Right lobe of liver (tissue), 6 donors: ENCODE measurements at regions not wholly inside any gene's neighbourhood (a gene's known extent, or its start where the extent isn't known, plus 50 kb on each side); places are given as distances from the start of the nearest gene placed in this dataset.

ENCODE experiments used
- ATAC-seq, 4 donors: fragments of 200-7000 bp; cut with Tn5 transposase; one replicate each; pipeline ENCODE4 v1.9.1; 2020; ENCODE audit warnings: mild to moderate bottlenecking in 4 of 4, moderate library complexity in 4 of 4
- DNase-seq, 3 donors: peaks; one replicate each; pipeline ENCODE4 v3.0.0-alpha.2; 2020
- H3K27ac ChIP-seq, 3 donors: fragments of 200-600 bp; one replicate each; pipeline ENCODE4 v1.8.0; 2022
- H3K27me3 ChIP-seq, 2 donors: fragments of 200-600 bp; one replicate each; pipeline ENCODE4 v1.8.0; 2022
- H3K36me3 ChIP-seq, 4 donors: fragments of 200-600 bp; sonication (generic) in 1 of 4; one replicate each; pipeline versions ENCODE4 v1.5.1 to v1.8.0; 2017 to 2022; ENCODE audit warnings: control low read depth in 1 of 4
- H3K4me1 ChIP-seq, 4 donors: fragments of 200-600 bp; sonication (generic) in 1 of 4; one replicate each; pipeline versions ENCODE4 v1.5.1 to v1.8.0; 2017 to 2022; ENCODE audit warnings: control low read depth in 1 of 4
- H3K4me3 ChIP-seq, 3 donors: fragments of 200-600 bp; one replicate each; pipeline ENCODE4 v1.8.0; 2022
- H3K9me3 ChIP-seq, 4 donors: fragments of 200-600 bp; sonication (generic) in 1 of 4; one replicate each; pipeline versions ENCODE4 v1.5.1 to v1.8.0; 2017 to 2022; ENCODE audit warnings: control low read depth in 1 of 4
- POLR2A ChIP-seq: fragments of 450-650 bp; IDR thresholded peaks from one replicate; pipeline ENCODE4 v1.6.1; 2017; ENCODE audit warnings: antibody characterized with exemption, mild to moderate bottlenecking
- WGBS: methylation state at CpG from one replicate; pipeline ENCODE4 v1.1.6; 2018; ENCODE audit warnings: low coverage, low lambda C conversion rate; ENCODE audit not compliant: insufficient coverage; ENCODE audit errors: missing lambda C conversion rate; 5-methylcytosine and 5-hydroxymethylcytosine counted together
- intact Hi-C, 2 donors: fragments of 100-400 bp; cut with DNase I; formaldehyde crosslinking; loops; one replicate each; pipeline versions ENCODE4 v1.11.2 to v1.14.1; 2022
- TF ChIP-seq, protein P1 (sequence below), 4 donors: fragments of 200-600 bp in 3 of 4; fragments of 450-650 bp in 1 of 4; IDR thresholded peaks; one replicate each; pipeline versions ENCODE4 v1.5.1 to v1.8.0; 2016 to 2022; ENCODE audit warnings: antibody characterized with exemption in 4 of 4, mild to moderate bottlenecking in 2 of 4
- donor health status: DM: no; HTN: yes; CAD: no.
- donor health status: DM: no; HTN: no; CAD: no.
- donor health status: DM: no; HTN: no; CAD: no.
- donor health status: DM: no; HTN: yes; CAD: no.
- donor health status: DM: no; HTN: yes; CAD: no.

DNA sequence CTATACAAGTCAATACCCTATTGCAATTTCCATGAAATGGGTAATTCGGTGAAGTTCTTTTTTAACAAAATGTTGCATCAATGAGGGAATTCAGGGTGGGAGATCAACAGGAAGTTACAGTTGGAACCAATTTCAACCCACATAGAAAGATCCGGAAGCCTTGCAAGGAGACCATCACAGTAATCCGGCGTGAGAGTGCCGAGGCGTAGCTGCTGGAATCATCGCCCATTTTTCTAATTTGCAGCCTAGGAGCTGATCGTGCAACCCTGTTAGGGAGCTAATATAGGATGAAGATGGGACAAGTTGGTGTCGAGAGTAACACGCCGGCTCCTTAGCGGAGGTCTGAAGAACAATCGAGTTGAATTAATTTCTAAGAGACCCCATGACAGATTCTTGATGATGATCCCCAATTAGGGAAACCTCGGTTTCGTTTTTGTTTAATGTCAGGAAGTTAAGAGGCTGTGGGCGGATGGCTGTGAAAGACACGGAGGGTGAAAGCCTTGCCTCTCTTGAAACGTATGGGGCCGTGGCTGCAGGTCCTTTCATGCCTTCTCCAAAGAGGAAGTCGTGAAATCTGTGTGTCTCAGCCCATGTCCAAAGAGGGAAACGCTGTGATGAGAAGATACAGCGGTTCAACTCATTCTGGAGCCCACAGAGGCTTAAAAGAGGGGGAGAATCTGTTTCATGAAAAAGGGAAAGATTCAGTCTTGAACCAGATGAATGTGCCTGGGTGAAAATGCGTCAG, 51.2 kb upstream of the CARD11 start:
- no peaks in the 10 kb centered on the region for H3K4me1 ChIP-seq
- no peaks in the 10 kb centered on the region for H3K36me3 ChIP-seq
- peak; percentile 18 to 60 (median 46) for ATAC-seq
- H3K4me3 ChIP-seq, result no peak overlapping the region
- no peak for DNase-seq
- no peaks in the 10 kb centered on the region for H3K27me3 ChIP-seq
- no peaks in the 10 kb centered on the region for H3K9me3 ChIP-seq
- WGBS, result 49% methylated on average over 21 of the region's 23 CpGs
- intact Hi-C loops, result no loop called here
- no peak for TF ChIP-seq POLR2A
- TF ChIP-seq, protein P1, sequence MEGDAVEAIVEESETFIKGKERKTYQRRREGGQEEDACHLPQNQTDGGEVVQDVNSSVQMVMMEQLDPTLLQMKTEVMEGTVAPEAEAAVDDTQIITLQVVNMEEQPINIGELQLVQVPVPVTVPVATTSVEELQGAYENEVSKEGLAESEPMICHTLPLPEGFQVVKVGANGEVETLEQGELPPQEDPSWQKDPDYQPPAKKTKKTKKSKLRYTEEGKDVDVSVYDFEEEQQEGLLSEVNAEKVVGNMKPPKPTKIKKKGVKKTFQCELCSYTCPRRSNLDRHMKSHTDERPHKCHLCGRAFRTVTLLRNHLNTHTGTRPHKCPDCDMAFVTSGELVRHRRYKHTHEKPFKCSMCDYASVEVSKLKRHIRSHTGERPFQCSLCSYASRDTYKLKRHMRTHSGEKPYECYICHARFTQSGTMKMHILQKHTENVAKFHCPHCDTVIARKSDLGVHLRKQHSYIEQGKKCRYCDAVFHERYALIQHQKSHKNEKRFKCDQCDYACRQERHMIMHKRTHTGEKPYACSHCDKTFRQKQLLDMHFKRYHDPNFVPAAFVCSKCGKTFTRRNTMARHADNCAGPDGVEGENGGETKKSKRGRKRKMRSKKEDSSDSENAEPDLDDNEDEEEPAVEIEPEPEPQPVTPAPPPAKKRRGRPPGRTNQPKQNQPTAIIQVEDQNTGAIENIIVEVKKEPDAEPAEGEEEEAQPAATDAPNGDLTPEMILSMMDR (IDR thresholded peaks at IDR 0.05), result no peak
- H3K27ac ChIP-seq, result no peak overlapping the region

DNA sequence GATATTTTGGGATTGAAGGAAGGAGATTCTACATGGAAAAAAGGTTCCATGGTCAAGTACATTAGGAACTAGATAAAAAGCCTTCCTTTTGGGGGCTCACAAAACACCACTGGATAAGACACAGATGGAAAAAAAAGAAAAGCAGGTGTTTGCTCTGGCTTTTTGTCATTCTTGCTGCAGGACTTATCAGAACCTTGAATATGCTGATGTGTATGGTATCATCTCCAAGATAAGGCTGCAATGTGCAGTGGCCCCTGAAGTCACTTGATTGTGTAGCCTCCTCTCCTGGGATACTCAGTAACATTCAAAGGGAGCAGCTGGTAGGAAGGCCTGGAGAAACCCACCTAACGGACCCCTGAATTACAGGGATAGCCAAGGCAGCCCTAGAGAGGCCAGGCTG, 54.1 kb upstream of the CARD11 start:
- no peak overlapping the region for H3K4me3 ChIP-seq
- WGBS, result no CpG with 5 or more reads among the region's 1 CpG
- no peaks in the 10 kb centered on the region for H3K27me3 ChIP-seq
- ATAC-seq (no peak), DNase-seq (no peak)
- no peaks in the 10 kb centered on the region for H3K36me3 ChIP-seq
- no peaks in the 10 kb centered on the region for H3K4me1 ChIP-seq
- TF ChIP-seq, protein P1 (IDR thresholded peaks at IDR 0.05), result no peak
- no peak for TF ChIP-seq POLR2A
- H3K9me3 ChIP-seq, result no peaks in the 10 kb centered on the region
- H3K27ac ChIP-seq, result no peak overlapping the region
- intact Hi-C loops, result no loop called here

DNA sequence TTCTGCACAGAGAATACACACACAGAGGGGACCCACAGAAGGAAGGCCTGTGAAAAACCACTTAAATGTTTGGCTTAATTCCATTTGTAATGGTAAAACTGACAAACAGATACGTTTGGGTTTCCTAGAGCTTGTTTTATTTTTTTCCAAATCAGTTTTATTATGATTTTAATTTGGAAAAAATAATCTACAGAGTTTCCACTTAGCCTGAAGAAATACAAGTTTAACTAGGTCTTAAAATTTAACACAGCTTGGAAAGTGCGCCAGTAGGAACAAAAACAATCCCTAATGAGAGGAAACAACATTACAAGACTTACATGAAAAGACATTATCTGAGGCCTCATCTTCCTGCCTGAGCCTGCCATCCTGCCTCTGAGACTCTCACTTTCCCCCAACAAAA, 58.5 kb upstream of the CARD11 start:
- Histone ChIP-seq H3K4me3 (no peak overlapping the region), H3K9me3 (no peaks in the 10 kb centered on the region), H3K27ac (no peak overlapping the region), H3K4me1 (no peaks in the 10 kb centered on the region), H3K36me3 (no peaks in the 10 kb centered on the region), H3K27me3 (no peaks in the 10 kb centered on the region)
- TF ChIP-seq POLR2A, result no peak
- TF ChIP-seq, protein P1 (IDR thresholded peaks at IDR 0.05), result no peak
- intact Hi-C loops, result no loop called here
- 39% methylated on average over 2 of the region's 2 CpGs for WGBS
- no peak for DNase-seq
- no peak for ATAC-seq

DNA sequence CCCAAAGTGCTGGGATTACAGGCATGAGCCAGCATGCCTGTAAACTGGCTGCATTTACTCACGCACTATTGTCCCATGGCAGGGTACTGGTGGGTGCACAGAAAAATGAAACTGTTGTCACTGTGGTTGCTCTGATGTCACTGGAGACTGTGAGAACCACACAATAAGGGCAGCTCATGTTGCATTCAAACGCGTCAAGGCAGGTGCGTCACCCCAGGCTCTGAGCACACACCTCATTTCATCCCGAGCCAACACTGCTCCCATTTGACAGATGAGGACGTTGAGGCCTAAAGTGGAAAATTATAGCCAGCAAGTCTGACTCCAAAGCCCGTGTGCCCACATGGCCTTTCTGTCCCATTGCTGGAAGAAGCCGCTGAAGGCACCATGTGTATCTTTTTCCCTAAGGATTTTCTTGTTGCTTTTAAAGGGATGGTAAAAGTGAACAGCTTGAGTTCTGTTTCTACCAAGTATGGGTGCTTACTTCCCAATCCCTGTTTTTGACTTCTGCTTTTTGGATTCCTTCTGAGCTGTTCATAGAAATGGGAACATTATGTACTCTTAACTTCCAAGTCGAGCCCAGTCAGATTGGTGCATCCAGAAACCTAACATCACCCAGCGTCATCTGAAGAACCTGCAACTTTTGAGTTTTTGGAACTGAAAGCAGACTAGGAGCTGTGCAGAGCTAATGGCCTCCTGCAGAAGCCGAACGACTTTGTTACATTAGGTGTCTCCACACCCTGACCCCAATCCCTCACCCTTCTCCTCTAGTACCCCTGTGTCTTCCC, 60.1 kb upstream of the CARD11 start:
- 53% methylated on average over 9 of the region's 12 CpGs for WGBS
- TF ChIP-seq, protein P1 (IDR thresholded peaks at IDR 0.05), result no peak
- no peak for TF ChIP-seq POLR2A
- Histone ChIP-seq H3K4me3 (no peak overlapping the region), H3K36me3 (no peaks in the 10 kb centered on the region), H3K4me1 (no peaks in the 10 kb centered on the region), H3K9me3 (no peaks in the 10 kb centered on the region), H3K27ac (no peak overlapping the region), H3K27me3 (no peaks in the 10 kb centered on the region)
- ATAC-seq, result peak in 3 of 4 donors; percentile 28 to 36 (median 33)
- intact Hi-C loops, result no loop called here
- DNase-seq, result no peak
